Stimulated activated CD8-positive, alpha-beta memory T cell treated with anti-CD3 and anti-CD28 coated beads, Interleukin-4, amount 100 ng/mL, for 24 hours (primary cell): ENCODE measurements at regions not wholly inside any gene's neighbourhood (a gene's known extent, or its start where the extent isn't known, plus 50 kb on each side); places are given as distances from the start of the nearest gene placed in this dataset.
"Not testable (repeated sequence)": the region's sequence is repeated elsewhere in the genome, so short reads cannot be mapped to it uniquely, and the experiment has no call there.

ENCODE experiments used
- DNase-seq: peaks from one replicate; pipeline ENCODE4 v3.0.0-alpha.2; 2020; ENCODE audit warnings: low read depth

- DNase-seq, result no peak
Measured at GRCh38 chr2:7599462-7600258, 682.4 kb downstream of the RNF144A start.

- no peak for DNase-seq
Measured at GRCh38 chr2:7601990-7602389, 684.8 kb downstream of the RNF144A start.

- no peak for DNase-seq
Measured at GRCh38 chr2:7604456-7604855, 687.2 kb downstream of the RNF144A start.

GRCh38 chr2:7607441-7608173 is 690.4 kb downstream of the RNF144A start:
- DNase-seq, result no peak

- no peak for DNase-seq
Measured at GRCh38 chr2:7609556-7609955, 692.3 kb downstream of the RNF144A start.

GRCh38 chr2:7609974-7610373 is 692.8 kb downstream of the RNF144A start:
- no peak for DNase-seq

- no peak for DNase-seq
Measured at GRCh38 chr2:7611750-7612149, 694.5 kb downstream of the RNF144A start.

GRCh38 chr2:7612969-7613368 is 695.8 kb downstream of the RNF144A start:
- DNase-seq, result no peak

- DNase-seq, result no peak
Measured at GRCh38 chr2:7613831-7614230, 696.6 kb downstream of the RNF144A start.

GRCh38 chr2:7618031-7618430 is 700.8 kb downstream of the RNF144A start:
- no peak for DNase-seq

- no peak for DNase-seq
Measured at GRCh38 chr2:7619203-7619970, 702.2 kb downstream of the RNF144A start.

GRCh38 chr2:7620255-7620654 is 703.0 kb downstream of the RNF144A start:
- no peak for DNase-seq

GRCh38 chr2:7621018-7621814 is 704.0 kb downstream of the RNF144A start:
- no peak for DNase-seq

- no peak for DNase-seq
Measured at GRCh38 chr2:7625392-7626138, 708.4 kb downstream of the RNF144A start.

GRCh38 chr2:7626139-7626537 is 708.9 kb downstream of the RNF144A start:
- no peak for DNase-seq

- no peak for DNase-seq
Measured at GRCh38 chr2:7627583-7627982, 710.4 kb downstream of the RNF144A start.

- DNase-seq, result no peak
Measured at GRCh38 chr2:7632420-7632819, 715.2 kb downstream of the RNF144A start.

GRCh38 chr2:7633566-7634153 is 716.4 kb downstream of the RNF144A start:
- DNase-seq, result no peak

- no peak for DNase-seq
Measured at GRCh38 chr2:7634409-7634808, 717.2 kb downstream of the RNF144A start.

- DNase-seq, result no peak
Measured at GRCh38 chr2:7639476-7639875, 722.3 kb downstream of the RNF144A start.

GRCh38 chr2:7641272-7641671 is 724.1 kb downstream of the RNF144A start:
- not testable (repeated sequence) for DNase-seq
